HCT116 (cell line): ENCODE measurements at regions not wholly inside any gene's neighbourhood (a gene's known extent, or its start where the extent isn't known, plus 50 kb on each side); places are given as distances from the start of the nearest gene placed in this dataset.

ENCODE experiments used
- ATAC-seq: fragments of 200-7000 bp; cut with Tn5 transposase; 2 replicates; pipeline ENCODE4 v1.9.1; 2020; ENCODE audit warnings: mild to moderate bottlenecking, moderate library complexity
- BruUV-seq: library from RNA; stranded (reverse); fragments of 400-500 nt; replicated peaks from 2 replicates; lab custom pipeline; 2021; lab: Mats Ljungman, UMichigan
- CTCF ChIA-PET: fragments of 300-600 bp; sonication (Branson Sonifier 250); formaldehyde crosslinking; loops from one replicate; lab custom pipeline; 2021; ENCODE audit warnings: antibody characterized with exemption; lab: Charles Lee
- POLR2A ChIA-PET: fragments of 300-600, 350-600 bp; sonication (Branson Sonifier 250); formaldehyde crosslinking; loops from one replicate; lab custom pipeline; 2021; ENCODE audit warnings: antibody characterized with exemption; lab: Charles Lee
- RAD21 ChIA-PET, 2 experiments: fragments of 300-600 bp; sonication (Branson Sonifier 250); formaldehyde crosslinking; loops; one replicate each; lab custom pipeline; 2023; ENCODE audit warnings: low total read pairs in 2 of 2; ENCODE audit not compliant: uncharacterized antibody in 2 of 2, unreplicated experiment in 2 of 2, low non-redundant PET in 1 of 2; lab: Charles Lee
- DNase-seq: peaks from one replicate; pipeline ENCODE4 v3.0.0-alpha.2; 2010; ENCODE audit warnings: low read depth, low spot score
- H2AFZ ChIP-seq: fragments of 200-600 bp; shearing (Covaris generic), sonication (generic); 2 replicates; pipeline ENCODE4 v1.6.1; 2017; ENCODE audit warnings: low read depth, mixed run types, mixed read lengths, antibody characterized with exemption, low read length; ENCODE audit not compliant: poor library complexity, severe bottlenecking
- H3K27ac ChIP-seq: 2 replicates; pipeline ENCODE4 v1.5.1; 2012; ENCODE audit warnings: low read depth, low read length
- H3K27me3 ChIP-seq: fragments of 200-600 bp; sonication (generic); 2 replicates; pipeline ENCODE4 v1.6.1; 2016; ENCODE audit warnings: mixed run types, low read length, mixed read lengths; ENCODE audit not compliant: insufficient read depth
- H3K36me3 ChIP-seq, 2 experiments: fragments of 200-500 bp in 1 of 2; fragments of 200-600 bp in 1 of 2; sonication (Bioruptor generic) in 1 of 2; sonication (generic) in 1 of 2; 2 replicates each; pipeline versions ENCODE4 v1.5.1 to v1.6.1; 2014 to 2016; ENCODE audit warnings: low read length in 2 of 2, inconsistent platforms in 1 of 2, mixed read lengths in 1 of 2, mixed run types in 1 of 2; ENCODE audit not compliant: insufficient read depth in 2 of 2, control insufficient read depth in 1 of 2
- H3K4me1 ChIP-seq, 2 experiments: fragments of 200-600 bp in 1 of 2; sonication (generic) in 1 of 2; 2 replicates each; pipeline versions ENCODE4 v1.5.1 to v1.6.1; 2012 to 2017; ENCODE audit warnings: low read length in 2 of 2, inconsistent platforms in 1 of 2, mild to moderate bottlenecking in 1 of 2, mixed read lengths in 1 of 2, mixed run types in 1 of 2, moderate library complexity in 1 of 2; ENCODE audit not compliant: insufficient read depth in 2 of 2, control insufficient read depth in 1 of 2
- H3K4me2 ChIP-seq: fragments of 200-600 bp; sonication (generic); 2 replicates; pipeline ENCODE4 v1.6.1; 2017; ENCODE audit warnings: mixed run types, low read length, mixed read lengths
- H3K4me3 ChIP-seq, 2 experiments: fragments of 200-600 bp in 1 of 2; sonication (generic) in 1 of 2; replicated peaks in 1 of 2; 2 replicates each; pipeline ENCODE4 v1.5.1; 2011 to 2016; ENCODE audit warnings: low read length in 2 of 2, control low read depth in 1 of 2, low read depth in 1 of 2, mild to moderate bottlenecking in 1 of 2, mixed read lengths in 1 of 2, mixed run types in 1 of 2
- H3K79me2 ChIP-seq: fragments of 200-600 bp; sonication (generic); 2 replicates; pipeline ENCODE4 v1.6.1; 2017; ENCODE audit warnings: mild to moderate bottlenecking, mixed run types, low read length, moderate library complexity, mixed read lengths; ENCODE audit not compliant: insufficient read depth
- H3K9ac ChIP-seq: fragments of 200-600 bp; sonication (generic); 2 replicates; pipeline ENCODE4 v1.6.1; 2016; ENCODE audit warnings: low read length, mixed read lengths
- H3K9me2 ChIP-seq: fragments of 200-600 bp; sonication (generic), shearing (Covaris generic); 2 replicates; pipeline ENCODE4 v1.6.1; 2017; ENCODE audit warnings: mixed run types, mild to moderate bottlenecking, moderate library complexity; ENCODE audit not compliant: insufficient read depth
- H3K9me3 ChIP-seq, 2 experiments: fragments of 200-500 bp in 1 of 2; fragments of 200-600 bp in 1 of 2; sonication (Bioruptor generic) in 1 of 2; sonication (generic) in 1 of 2; 2 replicates each; pipeline ENCODE4 v1.6.1; 2014 to 2017; ENCODE audit warnings: low read length in 2 of 2, mixed read lengths in 2 of 2, inconsistent platforms in 1 of 2, low read depth in 1 of 2, mild to moderate bottlenecking in 1 of 2, mixed run types in 1 of 2, moderate library complexity in 1 of 2; ENCODE audit not compliant: control insufficient read depth in 1 of 2, insufficient read depth in 1 of 2
- H4K20me1 ChIP-seq: fragments of 200-600 bp; sonication (generic), shearing (Covaris generic); 2 replicates; pipeline ENCODE4 v1.6.1; 2017; ENCODE audit warnings: mixed run types, mild to moderate bottlenecking, moderate library complexity; ENCODE audit not compliant: insufficient read depth
- POLR2AphosphoS5 ChIP-seq: IDR thresholded peaks from 2 replicates; pipeline ENCODE4 v1.6.1; 2011; ENCODE audit warnings: mild to moderate bottlenecking, low read depth, low read length, moderate library complexity
- TCF7L2 ChIP-seq: IDR thresholded peaks from 2 replicates; pipeline ENCODE4 v1.7.0; 2011; ENCODE audit warnings: borderline replicate concordance, inconsistent platforms; ENCODE audit not compliant: insufficient read depth, insufficient read length; ENCODE audit errors: extremely low read depth
- intact Hi-C: fragments of 100-400 bp; cut with micrococcal nuclease; formaldehyde crosslinking; loops from 2 replicates; pipeline ENCODE4 v1.10.0; 2022
- TF ChIP-seq, protein P1 (sequence below): IDR thresholded peaks from 2 replicates; pipeline ENCODE4 v1.6.1; 2012

DNA sequence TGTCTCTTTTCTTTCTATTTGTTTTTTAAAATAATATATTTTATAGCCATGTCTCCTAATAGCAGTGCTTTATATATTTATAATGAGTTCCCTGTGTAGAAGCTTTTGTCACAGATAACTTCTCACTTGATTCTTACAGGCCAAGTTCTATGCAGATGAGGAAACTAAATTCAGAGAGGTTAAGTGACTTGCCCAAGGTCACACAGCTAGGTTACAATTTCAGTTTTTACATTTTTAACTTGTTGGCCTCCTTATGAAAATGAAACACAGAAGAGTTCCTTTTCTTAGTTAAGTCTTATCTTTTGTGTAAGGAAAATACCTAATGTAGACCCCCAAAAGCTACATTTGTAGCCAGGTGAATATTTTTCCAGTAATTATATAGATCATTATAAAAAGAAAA lies 83.3 kb upstream of the SOX2 start:
- no TSS peak for BruUV-seq
- POLR2A ChIA-PET, result no interaction called here
- H3K9me3 ChIP-seq, result no peaks in the 10 kb centered on the region

DNA sequence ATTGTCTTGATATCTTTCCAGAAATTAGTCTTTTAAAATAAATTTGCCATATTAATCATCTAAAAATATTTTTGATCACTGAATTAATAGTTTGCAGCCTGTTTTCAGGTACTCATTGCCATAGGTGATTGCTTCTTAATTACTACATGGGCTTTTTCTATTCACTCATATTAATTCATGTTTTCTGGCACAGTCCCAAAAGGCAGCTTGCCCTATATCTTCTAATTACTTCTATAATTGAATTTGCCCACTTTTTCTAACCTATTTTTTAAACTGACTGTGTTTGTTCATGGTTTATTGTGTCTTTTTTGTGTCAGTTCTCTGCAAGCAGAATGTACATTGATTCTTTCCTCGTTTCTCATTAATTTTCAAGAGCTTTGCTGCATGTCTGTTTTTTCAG lies 85.7 kb upstream of the SOX2 start:
- no peak for DNase-seq
- H3K4me2 ChIP-seq, result no peak overlapping the region
- no peak for ATAC-seq
- H2AFZ ChIP-seq, result no peak overlapping the region
- no peaks in the 10 kb centered on the region for H3K79me2 ChIP-seq
- CTCF ChIA-PET, result no interaction called here
- RAD21 ChIA-PET, result no interaction called here
- no TSS peak for BruUV-seq
- H3K4me1 ChIP-seq, result peaks cover 0 to 8% of the 10 kb centered on the region in 2 experiments; a peak in 2 of 4 replicates
- H3K36me3 ChIP-seq, result no peaks in the 10 kb centered on the region
- no peak for TF ChIP-seq TCF7L2
- TF ChIP-seq, all 23 proteins: peak for 0
- no peaks in the 10 kb centered on the region; the same call in 1 of the 2 replicates for H3K27me3 ChIP-seq
- H3K9me2 ChIP-seq, result no peaks in the 10 kb centered on the region
- H3K4me3 ChIP-seq, result no peak overlapping the region
- H4K20me1 ChIP-seq, result no peaks in the 10 kb centered on the region
- no peaks in the 10 kb centered on the region for H3K9me3 ChIP-seq
- H3K27ac ChIP-seq, result no peak overlapping the region
- intact Hi-C loops, result no loop called here
- POLR2A ChIA-PET, result no interaction called here
- no peak overlapping the region for H3K9ac ChIP-seq

More for the DNA sequence above, 83.3 kb upstream of the SOX2 start:
- Histone ChIP-seq H3K27me3 (no peaks in the 10 kb centered on the region), H3K36me3 (no peaks in the 10 kb centered on the region), H3K9me2 (no peaks in the 10 kb centered on the region), H3K27ac (no peak overlapping the region), H3K4me1 (peaks cover 0 to 8% of the 10 kb centered on the region in 2 experiments; a peak in 2 of 4 replicates), H3K9ac (no peak overlapping the region), H3K79me2 (no peaks in the 10 kb centered on the region), H4K20me1 (no peaks in the 10 kb centered on the region), H3K4me3 (no peak overlapping the region), H3K4me2 (no peak overlapping the region), H2AFZ (no peak overlapping the region)
- ChIA-PET CTCF (no interaction called here), RAD21 (no interaction called here)
- TF ChIP-seq, protein P1, sequence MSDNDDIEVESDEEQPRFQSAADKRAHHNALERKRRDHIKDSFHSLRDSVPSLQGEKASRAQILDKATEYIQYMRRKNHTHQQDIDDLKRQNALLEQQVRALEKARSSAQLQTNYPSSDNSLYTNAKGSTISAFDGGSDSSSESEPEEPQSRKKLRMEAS, result no peak
- TF ChIP-seq POLR2AphosphoS5, result no peak
- intact Hi-C loops, result no loop called here
- ATAC-seq, result no peak
- no peak for DNase-seq
